GM18517 (cell line): ENCODE measurements at regions not wholly inside any gene's neighbourhood (a gene's known extent, or its start where the extent isn't known, plus 50 kb on each side); places are given as distances from the start of the nearest gene placed in this dataset.
"Not testable (repeated sequence)": the region's sequence is repeated elsewhere in the genome, so short reads cannot be mapped to it uniquely, and the experiment has no call there.

ENCODE experiments used
- ATAC-seq: cut with Tn5 transposase; IDR thresholded peaks from one replicate; pipeline ENCODE4 v1.9.1; 2021; ENCODE audit warnings: mild to moderate bottlenecking, moderate library complexity; ENCODE audit not compliant: unreplicated experiment

DNA sequence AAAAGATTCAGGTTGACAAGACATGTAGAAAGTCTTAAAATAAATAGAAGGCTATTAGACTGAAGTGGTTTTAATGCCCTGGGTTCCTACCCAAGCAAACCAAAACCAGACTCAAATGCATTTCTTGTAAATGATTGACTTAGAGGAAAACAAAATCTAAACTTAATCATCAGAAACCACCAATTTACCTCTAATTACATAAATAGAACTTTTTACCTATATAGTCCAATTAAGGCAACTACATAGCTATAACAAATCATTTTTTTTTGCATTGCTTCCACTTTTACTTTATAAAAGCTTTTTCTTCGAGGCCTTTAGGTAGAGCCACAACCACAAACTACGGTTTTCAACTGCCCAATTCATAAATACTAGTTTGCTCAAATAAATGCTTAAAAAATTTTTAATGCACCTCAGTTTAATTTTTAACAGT, 231.3 kb upstream of the ARHGEF26 start:
- ATAC-seq: peak; percentile 71

DNA sequence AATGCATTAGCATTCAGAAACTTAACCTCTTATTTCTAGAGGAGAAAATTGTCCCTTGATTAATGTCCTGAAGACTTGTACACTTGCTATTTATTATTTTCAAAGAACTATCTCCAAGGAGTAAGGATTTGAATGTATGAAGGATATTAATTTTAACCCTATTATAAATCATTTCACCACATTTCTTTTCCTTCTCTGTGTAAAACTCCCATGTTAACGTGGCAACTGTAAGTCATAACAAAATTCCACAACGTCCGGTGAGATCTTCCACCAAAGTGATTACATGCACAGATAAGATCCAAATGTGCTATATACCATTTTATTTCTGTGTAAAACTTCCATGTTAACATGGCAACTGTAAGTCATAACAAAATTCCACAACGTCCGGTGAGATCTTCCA, 229.1 kb upstream of the ARHGEF26 start:
- ATAC-seq: no peak

DNA sequence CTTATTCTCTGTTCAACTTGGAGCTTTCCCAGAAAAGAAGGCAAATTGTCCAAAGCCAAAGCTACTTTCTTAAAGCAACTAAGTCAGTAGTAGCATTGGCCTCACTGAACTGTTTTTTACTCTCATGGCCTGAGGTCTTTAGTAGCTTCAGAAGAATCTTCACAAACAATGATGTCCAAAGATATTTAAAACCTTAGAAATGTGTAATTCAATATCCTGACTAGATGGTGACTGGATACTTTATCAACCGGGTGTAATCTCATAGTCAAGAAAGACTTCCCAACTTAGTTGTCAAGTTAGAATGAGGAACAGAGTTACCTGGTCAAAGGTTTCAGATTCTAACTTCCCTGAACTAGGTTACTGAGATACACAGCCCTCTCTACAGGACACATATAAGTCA, 226.3 kb upstream of the ARHGEF26 start:
- no peak for ATAC-seq

DNA sequence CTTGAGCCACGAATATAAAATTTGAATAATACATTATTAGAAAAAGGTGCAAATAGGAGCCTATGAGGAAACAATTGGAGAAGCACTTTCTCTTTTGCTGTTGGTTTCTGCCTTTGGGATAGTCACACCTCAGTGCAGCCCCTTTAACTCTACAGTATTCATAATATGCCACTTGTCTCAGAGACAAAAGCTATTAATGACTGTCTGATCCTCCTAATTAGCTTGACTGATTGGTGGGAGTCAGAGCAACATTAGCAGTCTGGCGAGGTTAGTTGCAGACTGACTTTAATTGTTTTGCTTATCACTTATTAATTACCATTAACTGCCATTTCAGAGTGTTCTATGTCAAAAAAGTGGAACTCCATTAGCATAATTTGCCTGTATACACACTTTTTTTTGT, 225.0 kb upstream of the ARHGEF26 start:
- no peak for ATAC-seq

GRCh38 chr3:153897025-153897723, 224.0 kb upstream of the ARHGEF26 start:
- ATAC-seq: peak; percentile 86

DNA sequence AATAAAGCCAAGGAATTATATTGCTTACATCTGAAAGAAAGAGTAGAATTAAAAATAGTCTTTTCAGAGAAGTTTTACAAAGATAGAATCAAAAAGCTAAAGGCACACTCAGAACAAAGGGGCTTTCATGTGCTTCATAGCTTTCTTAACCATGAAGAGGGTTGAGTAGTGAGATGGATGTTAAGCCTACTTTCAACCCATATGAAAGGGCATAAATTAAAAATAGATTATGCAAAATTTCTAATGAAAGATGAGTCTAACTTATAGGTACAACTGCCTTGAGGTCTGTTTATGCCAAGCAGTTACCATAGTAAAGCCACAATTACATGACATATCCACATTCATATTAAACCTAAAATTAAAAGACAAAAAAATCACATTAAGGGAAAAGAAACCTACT, 223.3 kb upstream of the ARHGEF26 start:
- ATAC-seq: peak; percentile 92

GRCh38 chr3:153901152-153901551, 220.0 kb upstream of the ARHGEF26 start:
- no peak for ATAC-seq

- ATAC-seq: no peak
Measured at GRCh38 chr3:153901991-153902390, 219.2 kb upstream of the ARHGEF26 start.

GRCh38 chr3:153903430-153903829, 217.8 kb upstream of the ARHGEF26 start:
- peak; percentile 87 for ATAC-seq

DNA sequence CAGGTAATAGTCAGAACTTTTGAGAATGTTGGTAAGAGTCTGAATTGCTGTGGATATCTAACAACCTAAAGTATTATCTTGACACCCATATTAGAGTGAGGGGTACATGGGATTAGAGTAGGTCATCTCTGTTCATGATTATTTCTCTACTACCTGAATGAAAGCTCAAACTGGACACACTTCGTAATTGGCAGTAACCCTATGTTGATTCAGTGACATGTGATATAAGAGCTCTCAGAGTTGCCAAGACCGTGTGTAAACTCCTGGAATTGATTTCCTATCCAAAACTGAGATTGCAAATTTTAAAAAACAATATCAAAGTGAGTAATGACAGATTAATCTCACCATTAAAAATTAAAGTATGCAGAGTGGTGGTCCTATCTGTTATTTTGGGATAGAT, 214.8 kb upstream of the ARHGEF26 start:
- no peak for ATAC-seq

DNA sequence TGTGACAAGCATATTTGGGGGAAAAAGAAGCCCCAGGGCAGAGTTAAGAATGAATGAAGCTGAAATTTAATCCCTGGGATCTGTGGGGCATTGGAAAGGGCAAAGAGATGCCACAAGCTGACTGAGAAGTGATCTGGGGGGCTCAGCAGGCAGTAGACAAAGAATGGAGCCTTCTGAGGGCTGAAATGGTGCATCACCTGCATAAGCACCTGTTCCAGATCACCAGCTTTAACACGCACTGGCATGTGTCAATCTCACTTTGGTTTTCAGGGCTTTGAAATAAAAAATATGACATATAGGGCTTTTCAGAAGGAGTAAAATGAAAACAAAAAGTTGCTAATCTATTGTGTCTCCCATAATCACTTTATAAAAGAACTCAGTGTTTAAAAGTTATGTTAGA, 210.8 kb upstream of the ARHGEF26 start:
- no peak for ATAC-seq

DNA sequence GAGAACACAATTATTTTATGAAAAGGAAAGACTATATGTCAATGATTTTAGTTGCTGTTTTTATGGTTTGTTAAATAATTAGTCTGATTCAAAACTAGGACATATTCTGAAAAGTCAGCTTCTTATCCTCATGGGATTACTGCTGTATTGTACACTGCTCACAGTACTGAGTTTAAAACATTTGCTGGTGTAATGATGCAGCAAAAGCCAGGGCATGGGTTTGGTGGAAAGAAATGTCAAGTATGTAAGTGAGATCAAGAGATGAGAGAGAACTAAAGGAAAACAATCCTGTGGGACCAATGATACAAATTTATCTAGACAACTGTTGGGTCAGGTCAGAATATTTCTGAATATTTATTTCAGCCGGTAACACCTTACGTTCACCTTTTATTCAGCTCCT, 210.1 kb upstream of the ARHGEF26 start:
- ATAC-seq: no peak

GRCh38 chr3:153919773-153920172, 201.4 kb upstream of the ARHGEF26 start:
- ATAC-seq: no peak

DNA sequence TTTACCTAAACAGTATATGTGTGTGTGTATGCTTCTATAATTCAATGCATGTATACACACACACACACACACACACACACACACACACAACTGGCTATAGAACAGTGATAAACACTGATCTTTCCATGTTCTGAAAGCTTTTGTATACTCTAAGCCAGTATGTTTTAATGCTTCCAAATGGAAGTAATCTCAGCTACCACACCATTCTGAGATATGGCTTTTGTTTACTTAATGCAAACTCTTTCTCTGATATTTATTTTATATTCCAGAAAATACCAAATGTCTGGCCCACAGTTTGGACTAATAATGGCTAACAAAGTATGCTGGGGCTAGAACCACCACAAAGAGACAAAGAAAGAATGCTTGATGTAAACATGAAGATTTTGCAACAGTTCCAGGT, 199.4 kb upstream of the ARHGEF26 start:
- no peak for ATAC-seq

DNA sequence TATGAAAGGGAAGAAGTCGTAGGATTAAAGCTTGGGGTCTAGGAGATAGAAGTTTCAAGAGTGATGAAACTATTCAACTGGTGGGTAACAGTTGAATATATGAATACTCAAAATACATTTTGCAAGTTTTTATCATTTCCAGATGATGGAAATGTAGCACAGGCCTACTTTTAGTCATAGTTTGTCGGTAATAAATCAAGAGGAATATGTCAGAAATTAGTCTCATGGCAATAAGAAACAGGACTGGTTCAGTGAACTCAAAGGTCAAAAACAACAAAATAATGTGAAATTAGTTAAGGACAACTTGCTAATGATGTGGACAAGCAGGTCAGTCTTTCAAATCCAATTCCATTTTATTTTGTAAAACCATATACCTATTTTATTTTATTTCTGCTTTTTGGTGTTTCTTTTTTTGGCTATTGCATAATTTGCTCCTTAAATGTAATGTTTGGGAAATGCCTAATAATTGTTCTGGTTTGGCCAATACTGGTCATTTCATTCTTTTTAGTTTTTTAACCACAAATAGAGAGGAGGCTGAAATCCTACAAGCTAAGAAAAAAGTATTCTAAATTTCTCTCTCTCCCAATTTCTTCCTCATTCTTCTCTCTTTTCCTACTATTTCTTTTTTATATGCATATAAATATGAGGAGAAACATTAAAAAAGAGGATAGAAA, 195.2 kb upstream of the ARHGEF26 start:
- no peak for ATAC-seq

DNA sequence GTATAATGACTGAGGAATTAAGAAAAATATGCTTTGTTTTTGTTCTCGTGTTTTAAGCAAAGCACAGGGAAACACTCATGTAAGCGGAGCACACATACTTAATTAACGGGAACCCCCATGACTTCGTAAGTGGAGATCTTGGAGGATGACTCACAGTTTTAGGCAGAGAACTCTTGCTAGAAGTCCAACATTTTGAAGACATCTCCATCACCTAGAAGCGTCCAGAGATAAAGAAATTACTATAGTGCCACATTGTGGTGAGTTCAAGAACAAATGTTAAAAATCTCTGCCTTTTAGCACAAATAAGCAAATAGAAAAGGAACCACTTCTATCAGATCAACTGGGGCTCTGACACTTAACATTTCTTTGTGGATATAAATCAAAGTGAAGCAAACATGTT, 194.1 kb upstream of the ARHGEF26 start:
- peak; percentile 87 for ATAC-seq

DNA sequence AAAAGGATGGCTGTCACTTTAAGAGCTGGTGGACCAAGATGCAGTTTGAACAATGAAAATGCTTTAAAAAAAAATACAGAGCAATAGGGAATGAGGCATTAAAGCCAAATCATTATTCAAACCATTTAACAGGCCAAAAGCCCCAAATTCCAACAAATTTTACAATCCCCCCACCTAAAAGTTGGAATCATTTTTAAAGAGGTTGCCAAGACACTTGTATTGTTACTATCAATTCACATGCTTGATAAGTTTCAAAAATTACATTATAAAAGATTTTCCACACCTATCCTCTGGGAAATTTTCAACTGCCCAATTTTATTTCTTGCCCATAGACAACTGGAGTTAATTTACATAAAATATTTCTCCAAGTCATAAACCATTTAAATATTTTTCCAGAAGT, 192.3 kb upstream of the ARHGEF26 start:
- ATAC-seq: no peak

DNA sequence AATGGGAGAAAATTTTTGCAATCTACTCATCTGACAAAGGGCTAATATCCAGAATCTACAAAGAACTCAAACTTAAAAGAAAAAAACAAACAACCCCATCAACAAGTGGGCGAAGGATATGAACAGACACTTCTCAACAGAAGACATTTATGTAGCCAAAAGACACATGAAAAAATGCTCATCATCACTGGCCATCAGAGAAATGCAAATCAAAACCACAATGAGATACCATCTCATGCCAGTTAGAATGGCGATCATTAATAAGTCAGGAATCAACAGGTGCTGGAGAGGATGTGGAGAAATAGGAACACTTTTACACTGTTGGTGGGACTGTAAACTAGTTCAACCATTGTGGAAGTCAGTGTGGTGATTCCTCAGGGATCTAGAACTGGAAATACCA, 187.7 kb upstream of the ARHGEF26 start:
- ATAC-seq: not testable (repeated sequence)

DNA sequence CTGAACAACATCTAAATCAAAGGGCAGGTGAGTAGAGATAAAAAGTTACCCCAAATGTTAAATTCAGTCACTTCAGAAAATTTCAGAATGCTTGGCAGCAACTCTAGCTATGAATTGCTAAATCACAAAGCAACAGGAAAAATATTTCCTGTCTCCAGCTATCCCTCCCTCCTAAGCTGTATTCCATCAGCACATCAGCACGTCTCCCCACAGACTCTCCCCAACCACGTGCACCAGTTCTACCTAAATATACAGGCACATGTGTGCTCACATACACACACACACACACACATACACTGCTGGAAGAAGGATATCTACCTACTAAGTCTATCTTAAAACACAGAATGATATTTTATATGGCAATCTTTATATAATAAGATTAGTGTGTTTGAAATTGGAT, 177.1 kb upstream of the ARHGEF26 start:
- no peak for ATAC-seq

- no peak for ATAC-seq
Measured at GRCh38 chr3:153951276-153951675, 169.9 kb upstream of the ARHGEF26 start.

DNA sequence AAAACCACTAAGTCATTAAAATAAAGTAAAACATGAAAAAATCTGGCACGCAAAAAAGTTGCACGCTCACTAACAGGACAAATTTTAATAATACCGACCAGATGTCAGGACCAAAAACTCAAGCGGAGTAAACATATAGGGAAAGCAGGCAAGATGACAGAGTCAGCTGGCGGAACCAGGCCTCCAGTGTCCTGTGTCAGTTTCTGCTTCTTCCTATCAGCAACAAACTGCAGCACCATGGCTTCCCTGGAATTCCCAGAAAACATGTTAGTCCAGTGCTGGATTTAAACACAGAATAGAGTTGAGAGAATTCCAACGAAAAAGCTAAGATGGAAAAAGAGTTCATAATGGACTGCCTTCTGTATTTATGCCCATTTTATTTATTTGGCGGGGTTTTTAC, 169.1 kb upstream of the ARHGEF26 start:
- ATAC-seq: no peak

- ATAC-seq: no peak
Measured at GRCh38 chr3:153956613-153957012, 164.6 kb upstream of the ARHGEF26 start.

DNA sequence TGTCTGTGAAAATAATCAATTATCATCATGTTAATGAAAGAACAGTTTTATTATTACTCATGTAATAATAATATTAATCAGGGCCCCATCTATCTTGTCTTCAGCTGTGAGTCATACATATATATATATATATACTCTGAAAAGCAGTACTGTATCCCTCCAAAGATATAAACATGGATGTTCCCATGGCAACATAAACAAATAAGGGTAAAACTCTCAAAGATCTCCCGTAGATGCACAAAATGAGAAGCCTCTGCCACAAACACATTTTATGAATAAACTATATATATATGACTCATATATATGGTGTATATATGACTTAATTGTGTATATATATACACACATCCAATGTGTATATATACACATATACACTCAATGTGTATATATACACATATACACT, 163.8 kb upstream of the ARHGEF26 start:
- no peak for ATAC-seq
